Ramos (cell line): ENCODE measurements at regions not wholly inside any gene's neighbourhood (a gene's known extent, or its start where the extent isn't known, plus 50 kb on each side); places are given as distances from the start of the nearest gene placed in this dataset.
"Not testable (repeated sequence)": the region's sequence is repeated elsewhere in the genome, so short reads cannot be mapped to it uniquely, and the experiment has no call there.

Source experiments
- in situ Hi-C: fragments of 300-500 bp; cut with MboI; formaldehyde crosslinking; loops from one replicate; pipeline ENCODE4 v1.14.3; 2022; ENCODE audit warnings: low sequenced_read_pairs; ENCODE audit not compliant: unreplicated experiment

- in situ Hi-C loops: no loop called here
Measured at GRCh38 chr6:53446151-53446550, 97.4 kb upstream of the ELOVL5 start.

GRCh38 chr6:53441761-53442160 lies 93.0 kb upstream of the ELOVL5 start:
- in situ Hi-C loops: no loop called here

GRCh38 chr6:53441035-53441493 lies 92.3 kb upstream of the ELOVL5 start:
- in situ Hi-C loops: no loop called here

GRCh38 chr6:53440336-53440945 lies 91.7 kb upstream of the ELOVL5 start:
- in situ Hi-C loops: no loop called here

GRCh38 chr6:53439556-53439955 lies 90.8 kb upstream of the ELOVL5 start:
- in situ Hi-C loops: loop anchor here (5.0 kb wide), 1 partner anchor 267 kb away; no protein-coding TSS in a partner anchor

GRCh38 chr6:53437557-53438202 lies 88.9 kb upstream of the ELOVL5 start:
- in situ Hi-C loops: loop anchor here (5.0 kb wide), 1 partner anchor 265 kb away; no protein-coding TSS in a partner anchor

GRCh38 chr6:53436526-53437303 lies 88.0 kb upstream of the ELOVL5 start:
- in situ Hi-C loops: loop anchor here (5.0 kb wide), 1 partner anchor 264 kb away; no protein-coding TSS in a partner anchor

- in situ Hi-C loops: no loop called here
Measured at GRCh38 chr6:53433951-53434285, 85.2 kb upstream of the ELOVL5 start.

GRCh38 chr6:53433261-53433950 lies 84.7 kb upstream of the ELOVL5 start:
- in situ Hi-C loops: no loop called here

GRCh38 chr6:53432318-53433161 lies 83.8 kb upstream of the ELOVL5 start:
- in situ Hi-C loops: no loop called here

GRCh38 chr6:53431704-53432103 lies 83.0 kb upstream of the ELOVL5 start:
- in situ Hi-C loops: no loop called here

GRCh38 chr6:53429401-53429800 lies 80.7 kb upstream of the ELOVL5 start:
- in situ Hi-C loops: no loop called here

- in situ Hi-C loops: no loop called here
Measured at GRCh38 chr6:53428886-53429285, 80.1 kb upstream of the ELOVL5 start.

GRCh38 chr6:53426667-53427270 lies 78.0 kb upstream of the ELOVL5 start:
- in situ Hi-C loops: no loop called here

- in situ Hi-C loops: no loop called here
Measured at GRCh38 chr6:53426117-53426516, 77.4 kb upstream of the ELOVL5 start.

- in situ Hi-C loops: no loop called here
Measured at GRCh38 chr6:53424976-53425718, 76.4 kb upstream of the ELOVL5 start.

- in situ Hi-C loops: no loop called here
Measured at GRCh38 chr6:53424300-53424699, 75.5 kb upstream of the ELOVL5 start.

- in situ Hi-C loops: not testable (repeated sequence)
Measured at GRCh38 chr6:53423560-53423959, 74.8 kb upstream of the ELOVL5 start.

GRCh38 chr6:53419026-53419425 lies 70.3 kb upstream of the ELOVL5 start:
- in situ Hi-C loops: no loop called here
